SH-SY5Y (cell line): ENCODE measurements at regions not wholly inside any gene's neighbourhood (a gene's known extent, or its start where the extent isn't known, plus 50 kb on each side); places are given as distances from the start of the nearest gene placed in this dataset.

Experiments used
- GATA2 ChIP-seq: IDR thresholded peaks from 2 replicates; pipeline ENCODE4 v1.6.1; 2011; ENCODE audit warnings: mild to moderate bottlenecking, low read depth, low read length
- GATA3 ChIP-seq: IDR thresholded peaks from 2 replicates; pipeline ENCODE4 v1.6.1; 2011; ENCODE audit warnings: low read depth, mild to moderate bottlenecking, low read length, moderate library complexity

GRCh38 chr11:122062763-122063162, 53.3 kb downstream of the BLID start:
- TF ChIP-seq GATA2 = no peak
- TF ChIP-seq GATA3 = no peak

- no peak for TF ChIP-seq GATA2
Observed at GRCh38 chr11:122059565-122059964, 56.5 kb downstream of the BLID start.

DNA sequence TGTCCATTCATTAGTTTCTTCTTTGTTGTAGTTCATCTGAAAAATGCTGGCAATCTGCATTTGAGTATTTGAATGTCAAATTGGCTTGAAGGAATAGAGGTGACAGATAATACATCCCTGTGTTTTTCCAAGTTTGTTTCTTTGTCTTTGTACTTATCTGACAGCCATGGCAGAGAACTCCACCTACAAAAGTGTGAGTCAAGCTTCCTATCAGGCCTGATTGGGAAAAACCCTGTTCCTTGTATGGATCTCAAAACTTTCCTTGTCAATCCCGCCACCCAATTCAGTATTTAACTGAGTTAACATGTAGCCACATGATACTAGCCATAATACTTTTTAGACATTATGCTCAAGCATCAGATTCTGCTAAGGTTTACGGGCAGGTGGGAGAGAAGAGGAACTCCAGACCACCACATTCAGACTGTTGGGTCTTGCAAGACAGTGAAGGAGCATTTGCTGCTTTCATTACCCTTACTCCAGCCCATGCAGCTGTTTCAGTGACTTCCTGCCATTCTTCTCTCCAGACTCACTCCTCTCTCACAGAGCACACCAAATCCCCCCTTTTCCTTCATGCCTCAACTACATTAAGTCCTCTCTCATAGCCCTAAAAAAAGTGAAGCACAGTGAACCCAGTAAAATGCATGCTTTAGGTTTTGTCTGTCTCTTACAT, 65.9 kb downstream of the BLID start:
- TF ChIP-seq GATA3 = no peak
- TF ChIP-seq GATA2 = no peak

- TF ChIP-seq GATA3 = no peak
- TF ChIP-seq GATA2 = no peak
Observed at GRCh38 chr11:122048401-122048800, 67.6 kb downstream of the BLID start.

DNA sequence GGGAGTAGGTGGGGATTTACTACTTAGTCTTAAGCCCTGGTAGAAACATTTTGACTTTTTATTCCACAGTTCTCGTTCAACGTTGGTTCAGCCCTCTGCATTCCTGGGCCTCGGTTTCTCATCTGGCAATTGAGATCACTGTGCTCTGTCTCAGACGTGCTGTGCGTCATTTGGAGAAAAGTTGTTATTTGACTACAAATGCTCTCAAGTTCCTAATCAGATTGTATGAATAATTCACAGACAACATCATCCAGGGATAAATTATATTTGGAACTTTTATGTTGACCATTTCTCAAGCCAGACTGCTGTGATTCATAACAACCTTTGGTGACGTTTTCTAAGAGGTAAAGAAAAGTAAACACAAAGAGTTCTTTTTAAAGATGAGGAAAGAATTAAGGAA, 69.2 kb downstream of the BLID start:
- TF ChIP-seq GATA3 = no peak
- no peak for TF ChIP-seq GATA2

DNA sequence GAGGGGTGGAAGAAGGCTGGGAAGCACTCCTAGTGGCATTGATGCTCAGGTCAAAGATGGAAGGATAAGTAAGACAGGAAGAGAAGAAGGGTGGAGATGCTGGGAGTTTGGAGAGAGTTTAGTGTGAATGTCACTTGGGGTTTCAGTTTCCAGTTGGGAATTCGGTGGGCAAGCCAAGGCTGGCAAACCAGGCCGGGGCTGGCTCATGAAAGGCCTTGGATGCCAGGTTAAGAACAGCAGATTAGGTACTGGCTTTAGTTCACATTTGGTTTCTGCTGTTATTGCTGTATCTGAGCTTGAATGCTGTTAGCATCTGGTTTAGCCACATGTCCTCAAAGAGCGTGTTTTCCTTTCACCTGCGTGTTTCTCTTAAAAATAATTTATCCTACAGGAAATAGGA, 69.6 kb downstream of the BLID start:
- no peak for TF ChIP-seq GATA3
- TF ChIP-seq GATA2 = no peak

DNA sequence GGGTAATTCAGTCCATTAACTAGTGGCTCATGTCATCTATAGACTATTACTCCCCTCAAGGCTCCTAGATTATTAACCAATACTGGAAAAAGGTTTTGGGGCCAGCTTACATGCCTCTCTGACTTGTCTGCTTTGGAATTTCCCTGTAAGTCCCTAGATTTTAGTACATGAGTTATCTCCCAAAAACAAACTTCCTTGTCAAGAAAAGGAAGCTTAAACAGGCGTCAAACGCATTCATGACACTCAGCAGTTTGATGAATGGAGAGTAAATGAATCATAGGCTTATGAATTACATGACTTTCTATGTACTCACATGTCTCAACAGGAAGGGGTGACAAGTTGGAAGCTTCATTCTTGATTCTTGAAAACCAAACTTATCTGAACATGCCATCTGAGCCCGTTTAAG, 70.8 kb downstream of the BLID start:
- TF ChIP-seq GATA2 (no peak), GATA3 (no peak)

- no peak for TF ChIP-seq GATA3
- TF ChIP-seq GATA2 = no peak
Observed at GRCh38 chr11:122044086-122044485, 71.9 kb downstream of the BLID start.

GRCh38 chr11:122042981-122043380, 73.0 kb downstream of the BLID start:
- TF ChIP-seq GATA2 (no peak), GATA3 (no peak)

DNA sequence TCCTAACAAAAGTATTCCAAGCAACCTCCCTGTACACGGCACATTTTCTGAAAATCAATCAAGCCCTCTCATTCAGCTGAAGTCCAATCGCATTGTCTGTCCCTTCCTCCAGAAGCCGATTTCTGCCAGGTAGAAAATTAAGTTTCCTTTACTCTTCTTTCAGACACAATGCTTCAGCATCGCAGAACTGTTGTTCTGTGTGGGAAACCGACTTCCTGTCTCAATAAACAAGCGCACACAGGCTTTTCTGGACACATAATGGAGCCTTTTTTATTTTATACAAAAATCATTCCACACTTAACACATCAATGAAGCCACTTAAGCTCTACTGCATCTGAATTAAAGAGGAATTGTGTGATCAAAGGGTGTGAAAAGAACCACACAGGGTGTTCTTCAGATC, 75.6 kb downstream of the BLID start:
- TF ChIP-seq GATA3 (no peak), GATA2 (no peak)

DNA sequence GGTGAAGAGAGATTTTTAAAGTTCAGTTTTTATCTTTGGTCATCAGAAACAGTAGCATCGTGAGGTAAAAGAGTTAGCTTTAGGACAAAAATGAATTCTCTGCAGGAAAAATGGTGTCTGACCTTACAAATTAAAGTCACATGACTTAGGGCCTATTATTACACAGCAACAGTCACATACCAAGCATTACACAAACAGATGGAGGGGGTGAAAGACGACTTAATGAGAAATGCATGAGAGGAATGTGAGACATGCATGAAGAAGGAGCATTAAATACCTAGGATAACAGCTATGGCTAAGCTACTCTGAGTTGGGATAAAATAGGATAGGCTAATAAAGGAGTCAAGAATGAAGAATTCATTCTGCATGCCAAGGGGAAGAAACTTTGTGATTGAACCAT, 77.5 kb downstream of the BLID start:
- no peak for TF ChIP-seq GATA2
- no peak for TF ChIP-seq GATA3

- TF ChIP-seq GATA2 (no peak), GATA3 (no peak)
Observed at GRCh38 chr11:122037911-122038310, 78.1 kb downstream of the BLID start.

GRCh38 chr11:122036493-122036892, 79.5 kb downstream of the BLID start:
- TF ChIP-seq GATA2 (no peak), GATA3 (no peak)

DNA sequence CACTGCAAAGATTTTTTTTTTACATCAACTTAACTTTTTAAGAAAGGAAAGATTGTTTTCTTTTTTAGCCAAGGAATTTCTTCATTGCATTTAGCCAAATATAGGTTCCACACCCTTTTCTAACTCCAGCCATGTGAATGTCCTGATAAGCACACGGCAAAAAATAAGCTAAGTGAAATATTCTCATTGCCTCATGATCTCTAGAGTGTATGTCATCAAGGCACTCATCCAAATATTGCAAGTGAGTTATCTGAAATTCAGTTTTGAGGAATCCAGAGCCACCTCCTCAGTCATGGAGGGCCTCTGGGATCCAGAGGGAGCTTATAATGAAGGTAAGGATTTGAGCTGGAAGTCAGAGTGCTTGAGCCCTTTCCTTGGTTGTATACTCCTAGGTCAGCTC, 80.0 kb downstream of the BLID start:
- no peak for TF ChIP-seq GATA3
- no peak for TF ChIP-seq GATA2

DNA sequence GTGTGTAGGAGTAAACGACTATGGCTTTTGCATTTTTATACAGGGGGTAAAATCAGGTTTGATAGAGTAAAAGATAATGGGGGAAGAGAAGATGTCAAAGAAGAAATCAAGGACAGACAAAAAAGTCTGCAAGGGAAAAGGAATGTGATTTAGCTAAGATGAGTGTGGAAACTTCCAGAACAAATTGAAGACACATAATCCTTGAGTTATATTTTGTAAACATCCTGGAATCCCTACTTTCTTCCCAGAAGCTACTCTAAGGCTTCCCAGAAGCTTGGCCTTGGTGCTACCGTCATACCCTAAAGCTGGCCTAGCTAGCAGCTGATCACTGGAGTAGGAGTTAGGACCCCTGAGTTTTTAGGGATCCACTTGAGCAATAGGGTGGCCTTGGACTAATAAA, 82.4 kb downstream of the BLID start:
- no peak for TF ChIP-seq GATA2
- no peak for TF ChIP-seq GATA3

DNA sequence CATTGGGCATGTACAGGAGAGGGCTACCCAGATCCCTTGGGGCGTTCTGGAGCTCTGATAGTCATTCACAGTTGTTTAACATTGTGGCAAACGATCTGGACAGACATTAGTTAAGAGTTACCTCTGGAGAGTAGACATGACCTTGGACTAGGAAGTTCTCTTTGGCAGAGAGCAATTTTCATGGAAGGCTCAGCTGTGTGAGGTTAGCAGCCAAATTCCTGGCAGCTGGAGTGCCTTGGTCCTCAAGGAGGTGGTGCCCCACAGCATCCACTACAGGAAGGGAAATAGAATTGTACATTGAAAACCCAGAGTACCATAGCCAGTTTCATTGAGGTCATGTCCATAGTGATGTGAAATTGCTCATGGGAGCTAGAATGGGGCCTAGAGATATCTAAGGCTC, 82.8 kb downstream of the BLID start:
- TF ChIP-seq GATA3 = no peak
- no peak for TF ChIP-seq GATA2
